22Rv1 (cell line): ENCODE measurements at regions not wholly inside any gene's neighbourhood (a gene's known extent, or its start where the extent isn't known, plus 50 kb on each side); places are given as distances from the start of the nearest gene placed in this dataset.

Experiments
- CTCF ChIP-seq: fragments of 450-650 bp; IDR thresholded peaks from 2 replicates; pipeline ENCODE4 v1.5.1; 2017; ENCODE audit warnings: mild to moderate bottlenecking
- ZFX ChIP-seq: fragments of 450-650 bp; IDR thresholded peaks from 2 replicates; pipeline ENCODE4 v1.6.1; 2017; ENCODE audit warnings: antibody characterized with exemption, borderline replicate concordance

GRCh38 chr13:75025956-75026355, 456.0 kb downstream of the TBC1D4 start:
- TF ChIP-seq CTCF (no peak), ZFX (no peak)
